Spleen (tissue), 11 donors: ENCODE measurements at regions not wholly inside any gene's neighbourhood (a gene's known extent, or its start where the extent isn't known, plus 50 kb on each side); places are given as distances from the start of the nearest gene placed in this dataset.
A peak's percentile ranks its signal among the peaks of the same experiment; 100 is the strongest.

Experiments used
- DNase-seq: peaks from one replicate; pipeline ENCODE4 v3.0.0-alpha.2; 2020
- H3K27ac ChIP-seq, 8 donors: fragments of 200-600 bp; sonication (generic) in 7 of 8; 1 replicate in 4 of 8; 2 replicates in 4 of 8; pipeline versions ENCODE4 v1.5.0 to v1.8.0; 2016 to 2021; ENCODE audit warnings: inconsistent platforms in 4 of 8, mild to moderate bottlenecking in 4 of 8, moderate library complexity in 1 of 8
- H3K27me3 ChIP-seq, 7 donors: fragments of 200-600 bp; sonication (generic) in 6 of 7; replicated peaks in 1 of 7; 1 replicate in 4 of 7; 2 replicates in 3 of 7; pipeline versions ENCODE4 v1.5.0 to v1.8.0; 2016 to 2021; ENCODE audit warnings: inconsistent platforms in 3 of 7, mild to moderate bottlenecking in 1 of 7
- H3K36me3 ChIP-seq, 6 donors: fragments of 200-600 bp; sonication (generic) in 5 of 6; 1 replicate in 4 of 6; 2 replicates in 2 of 6; pipeline versions ENCODE4 v1.5.0 to v1.8.0; 2016 to 2021; ENCODE audit warnings: inconsistent platforms in 2 of 6
- H3K4me1 ChIP-seq, 6 donors: fragments of 200-600 bp; sonication (generic) in 5 of 6; 1 replicate in 3 of 6; 2 replicates in 3 of 6; pipeline versions ENCODE4 v1.5.0 to v1.8.0; 2016 to 2021; ENCODE audit warnings: inconsistent platforms in 3 of 6
- H3K4me3 ChIP-seq, 8 donors: fragments of 200-600 bp; sonication (generic) in 7 of 8; 1 replicate in 4 of 8; 2 replicates in 4 of 8; pipeline versions ENCODE4 v1.5.0 to v1.8.0; 2016 to 2021; ENCODE audit warnings: inconsistent platforms in 4 of 8, mild to moderate bottlenecking in 4 of 8, moderate library complexity in 2 of 8
- H3K9me3 ChIP-seq, 8 donors: fragments of 200-600 bp; sonication (generic) in 7 of 8; 1 replicate in 4 of 8; 2 replicates in 4 of 8; pipeline versions ENCODE4 v1.5.0 to v1.8.0; 2016 to 2021; ENCODE audit warnings: inconsistent platforms in 4 of 8
- CTCF ChIP-seq, 11 experiments: fragments of 200-600 bp in 7 of 11; fragments of 450-650 bp in 4 of 11; sonication (generic) in 4 of 11; IDR thresholded peaks in 8 of 11; conservative IDR thresholded peaks in 3 of 11; 1 replicate in 7 of 11; 2 replicates in 4 of 11; pipeline versions ENCODE4 v1.4.0 to v1.8.0; 2016 to 2021; ENCODE audit warnings: antibody characterized with exemption in 11 of 11, inconsistent platforms in 4 of 11, mild to moderate bottlenecking in 1 of 11
- POLR2A ChIP-seq, 3 donors: fragments of 450-650 bp; IDR thresholded peaks; one replicate each; pipeline ENCODE4 v1.5.1; 2017; ENCODE audit warnings: antibody characterized with exemption in 3 of 3, mild to moderate bottlenecking in 1 of 3
- POLR2AphosphoS5 ChIP-seq, 3 donors: sonication (generic); formaldehyde crosslinking; IDR thresholded peaks; one replicate each; pipeline ENCODE4 v1.5.1; 2017; ENCODE audit warnings: antibody characterized with exemption in 3 of 3
- WGBS, 5 donors: extraction: QIAGEN DNeasy Blood & Tissue Kit in 3 of 5; methylation state at CpG; one replicate each; pipeline versions ENCODE4 v1.1.5 to v1.1.7; 2013 to 2018; 5-methylcytosine and 5-hydroxymethylcytosine counted together
- intact Hi-C: fragments of 100-400 bp; cut with DNase I; formaldehyde crosslinking; loops from one replicate; pipeline ENCODE4 v1.15.0; 2023; ENCODE audit warnings: low total_unique reads
- donor health status: healthy with polysubstance abuse.
- donor health status: DM: no; HTN: no; CAD: no; lungs with moderate emphysema.
- donor health status: DM: no; HTN: no; CAD: no.
- donor health status: Bipolar disorder and iron deficiency.
- donor health status: healthy.
- donor health status: DM: no; HTN: no; CAD: no.
- donor health status: DM: yes; HTN: yes; CAD: no.

GRCh38 chr17:77409282-77410161 is 268.8 kb downstream of the SEC14L1 start:
- Histone ChIP-seq H3K27me3 (no peaks in the 10 kb centered on the region), H3K9me3 (no peaks in the 10 kb centered on the region), H3K4me3 (peak overlapping the region in 1 of 8 donors; percentile 19), H3K27ac (peak overlapping the region; percentile 50 to 91 (median 66)), H3K4me1 (peaks cover 66 to 95% (median 79%) of the 10 kb centered on the region in 6 donors), H3K36me3 (peaks cover 0 to 28% (median 0%) of the 10 kb centered on the region in 6 donors)
- WGBS, 5 donors, result 48 to 72% (median 65%) methylated on average over 25 to 34 of the region's 34 CpGs
- DNase-seq, result no peak
- intact Hi-C loops, result no loop called here
- TF ChIP-seq POLR2AphosphoS5 (IDR thresholded peaks at IDR 0.05) (peak in 2 of 3 donors; percentile 36 to 61), CTCF (IDR thresholded peaks at IDR 0.05 in 8 of 11, conservative IDR thresholded peaks at IDR 0.05 in 3 of 11) (no peak)

- WGBS, 5 donors, result 74 to 82% (median 81%) methylated on average over 12 to 13 of the region's 13 CpGs
- peaks cover 57 to 95% (median 70%) of the 10 kb centered on the region in 6 donors for H3K4me1 ChIP-seq
Observed at GRCh38 chr17:77410470-77410869, 269.7 kb downstream of the SEC14L1 start.

DNA sequence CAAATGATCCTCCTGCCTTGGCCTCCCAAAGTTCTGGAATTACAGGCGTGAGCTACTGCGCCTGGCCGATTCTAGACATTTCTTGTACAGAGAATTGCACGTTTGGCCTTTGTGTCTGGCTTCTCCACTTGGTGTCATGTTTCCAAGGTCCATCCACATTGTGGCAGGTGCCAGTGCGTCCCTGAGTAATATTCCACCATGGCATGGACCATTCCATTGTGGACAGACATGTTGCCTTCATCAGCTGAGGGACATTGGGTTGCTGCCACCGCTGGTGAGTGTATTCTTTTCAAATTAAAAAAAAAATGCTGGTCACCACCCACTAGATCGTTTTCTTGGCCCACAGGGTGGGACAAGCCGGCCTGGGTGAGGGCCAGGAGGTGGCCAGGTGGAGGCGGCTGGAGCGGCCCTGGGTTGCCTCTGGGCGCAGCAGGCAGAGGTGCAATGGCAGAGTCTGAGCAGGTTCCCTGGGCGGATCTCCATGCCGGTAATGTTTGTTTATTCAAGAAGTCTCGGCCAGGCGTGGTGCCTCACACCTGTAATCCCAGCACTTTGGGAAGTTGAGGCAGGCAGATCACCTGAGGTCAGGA is 274.1 kb downstream of the SEC14L1 start:
- 89 to 95% (median 93%) methylated on average over 15 of the region's 15 CpGs for WGBS, 5 donors
- Histone ChIP-seq H3K27ac (no peak overlapping the region), H3K36me3 (peaks cover 0 to 61% (median 6%) of the 10 kb centered on the region in 6 donors), H3K4me1 (peaks cover 19 to 95% (median 49%) of the 10 kb centered on the region in 6 donors), H3K4me3 (no peak overlapping the region), H3K9me3 (no peaks in the 10 kb centered on the region), H3K27me3 (no peaks in the 10 kb centered on the region)
- intact Hi-C loops, result no loop called here
- no peak for DNase-seq
- TF ChIP-seq CTCF (IDR thresholded peaks at IDR 0.05 in 8 of 11, conservative IDR thresholded peaks at IDR 0.05 in 3 of 11), result no peak
- TF ChIP-seq POLR2AphosphoS5 (IDR thresholded peaks at IDR 0.05), result no peak
- TF ChIP-seq POLR2A (IDR thresholded peaks at IDR 0.05), result no peak

More at GRCh38 chr17:77410470-77410869, 269.7 kb downstream of the SEC14L1 start:
- intact Hi-C loops, result no loop called here
- TF ChIP-seq CTCF (IDR thresholded peaks at IDR 0.05 in 8 of 11, conservative IDR thresholded peaks at IDR 0.05 in 3 of 11) (no peak), POLR2AphosphoS5 (IDR thresholded peaks at IDR 0.05) (no peak), POLR2A (IDR thresholded peaks at IDR 0.05) (no peak)
- Histone ChIP-seq H3K9me3 (no peaks in the 10 kb centered on the region), H3K27ac (peak overlapping the region in 6 of 8 donors; percentile 50 to 91 (median 73)), H3K4me3 (no peak overlapping the region), H3K36me3 (peaks cover 0 to 38% (median 0%) of the 10 kb centered on the region in 6 donors), H3K27me3 (no peaks in the 10 kb centered on the region)
- DNase-seq, result no peak
